CD4-positive, alpha-beta T cell treated with Interleukin-17A for 1 hour (primary cell): ENCODE measurements at regions not wholly inside any gene's neighbourhood (a gene's known extent, or its start where the extent isn't known, plus 50 kb on each side); places are given as distances from the start of the nearest gene placed in this dataset.

Source experiments
- DNase-seq: peaks from one replicate; pipeline ENCODE4 v3.0.0-alpha.2; 2020

GRCh38 chr5:58048954-58049353 lies 410.9 kb downstream of the PLK2 start:
- no peak for DNase-seq

- DNase-seq: no peak
These were observed 411.5 kb downstream of the PLK2 start for GRCh38 chr5:58048185-58048925.

- no peak for DNase-seq
These were observed 413.5 kb downstream of the PLK2 start for GRCh38 chr5:58046371-58046770.

- DNase-seq: no peak
These were observed 415.7 kb downstream of the PLK2 start for GRCh38 chr5:58044166-58044565.

GRCh38 chr5:58043032-58043945 lies 416.6 kb downstream of the PLK2 start:
- DNase-seq: no peak

- no peak for DNase-seq
These were observed 418.0 kb downstream of the PLK2 start for GRCh38 chr5:58041884-58042283.

- DNase-seq: no peak
These were observed 419.0 kb downstream of the PLK2 start for GRCh38 chr5:58040846-58041245.

- no peak for DNase-seq
These were observed 419.8 kb downstream of the PLK2 start for GRCh38 chr5:58040044-58040443.

GRCh38 chr5:58037899-58038298 lies 422.0 kb downstream of the PLK2 start:
- no peak for DNase-seq

- no peak for DNase-seq
These were observed 434.1 kb downstream of the PLK2 start for GRCh38 chr5:58025809-58026208.

GRCh38 chr5:58024151-58024550 lies 435.7 kb downstream of the PLK2 start:
- no peak for DNase-seq

- DNase-seq: no peak
These were observed 437.8 kb downstream of the PLK2 start for GRCh38 chr5:58022055-58022454.

- no peak for DNase-seq
These were observed 438.4 kb downstream of the PLK2 start for GRCh38 chr5:58021466-58021865.

- DNase-seq: no peak
These were observed 440.3 kb downstream of the PLK2 start for GRCh38 chr5:58019614-58020013.

GRCh38 chr5:58018016-58018415 lies 441.9 kb downstream of the PLK2 start:
- DNase-seq: no peak

- no peak for DNase-seq
These were observed 443.0 kb downstream of the PLK2 start for GRCh38 chr5:58016877-58017276.

GRCh38 chr5:58016358-58016757 lies 443.5 kb downstream of the PLK2 start:
- DNase-seq: no peak

GRCh38 chr5:58015175-58015574 lies 444.7 kb downstream of the PLK2 start:
- no peak for DNase-seq

- no peak for DNase-seq
These were observed 446.2 kb downstream of the PLK2 start for GRCh38 chr5:58013542-58014258.

- DNase-seq: no peak
These were observed 447.0 kb downstream of the PLK2 start for GRCh38 chr5:58012801-58013315.

- no peak for DNase-seq
These were observed 447.8 kb downstream of the PLK2 start for GRCh38 chr5:58012102-58012501.

- DNase-seq: no peak
These were observed 448.6 kb downstream of the PLK2 start for GRCh38 chr5:58011301-58011700.

- no peak for DNase-seq
These were observed 450.1 kb downstream of the PLK2 start for GRCh38 chr5:58009754-58010153.
